SU-DHL-6 (cell line): ENCODE measurements at regions not wholly inside any gene's neighbourhood (a gene's known extent, or its start where the extent isn't known, plus 50 kb on each side); places are given as distances from the start of the nearest gene placed in this dataset.

Experiments used
- EZH2phosphoT487 ChIP-seq: fragments of 200-600 bp; sonication (generic), shearing (Covaris generic); conservative IDR thresholded peaks from 2 replicates; pipeline ENCODE4 v1.6.1; 2018; ENCODE audit warnings: mild to moderate bottlenecking, antibody characterized with exemption, low read length, moderate library complexity, mixed read lengths
- TF ChIP-seq, protein P1 (sequence below): fragments of 200-600 bp; sonication (generic); IDR thresholded peaks from one replicate; pipeline ENCODE4 v1.5.1; 2017; ENCODE audit warnings: antibody characterized with exemption, mild to moderate bottlenecking, low read length, moderate library complexity; ENCODE audit not compliant: insufficient read depth, poor library complexity, severe bottlenecking

DNA sequence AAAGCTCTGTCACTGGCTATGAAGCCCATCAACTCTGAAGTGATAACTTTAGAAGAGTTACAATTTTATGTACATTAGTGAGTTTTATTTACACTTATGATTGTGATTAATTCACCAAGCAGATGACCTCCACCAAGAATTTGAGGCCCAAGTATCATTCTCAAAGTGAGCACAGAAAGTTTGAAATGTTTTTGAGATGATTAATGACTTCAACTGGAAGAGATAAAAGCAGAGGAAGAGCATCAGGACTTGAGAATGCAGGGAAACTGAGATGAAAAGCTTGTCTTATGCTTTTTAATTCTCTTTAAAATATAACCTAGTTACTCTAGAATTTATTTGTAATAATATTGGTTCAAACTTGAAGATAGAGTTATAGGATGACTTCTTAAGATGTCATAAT is 112.8 kb upstream of the H2AZ1 start:
- TF ChIP-seq, protein P1, sequence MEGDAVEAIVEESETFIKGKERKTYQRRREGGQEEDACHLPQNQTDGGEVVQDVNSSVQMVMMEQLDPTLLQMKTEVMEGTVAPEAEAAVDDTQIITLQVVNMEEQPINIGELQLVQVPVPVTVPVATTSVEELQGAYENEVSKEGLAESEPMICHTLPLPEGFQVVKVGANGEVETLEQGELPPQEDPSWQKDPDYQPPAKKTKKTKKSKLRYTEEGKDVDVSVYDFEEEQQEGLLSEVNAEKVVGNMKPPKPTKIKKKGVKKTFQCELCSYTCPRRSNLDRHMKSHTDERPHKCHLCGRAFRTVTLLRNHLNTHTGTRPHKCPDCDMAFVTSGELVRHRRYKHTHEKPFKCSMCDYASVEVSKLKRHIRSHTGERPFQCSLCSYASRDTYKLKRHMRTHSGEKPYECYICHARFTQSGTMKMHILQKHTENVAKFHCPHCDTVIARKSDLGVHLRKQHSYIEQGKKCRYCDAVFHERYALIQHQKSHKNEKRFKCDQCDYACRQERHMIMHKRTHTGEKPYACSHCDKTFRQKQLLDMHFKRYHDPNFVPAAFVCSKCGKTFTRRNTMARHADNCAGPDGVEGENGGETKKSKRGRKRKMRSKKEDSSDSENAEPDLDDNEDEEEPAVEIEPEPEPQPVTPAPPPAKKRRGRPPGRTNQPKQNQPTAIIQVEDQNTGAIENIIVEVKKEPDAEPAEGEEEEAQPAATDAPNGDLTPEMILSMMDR: no peak
- no peak for TF ChIP-seq EZH2phosphoT487
